GM19468 (cell line): ENCODE measurements at regions not wholly inside any gene's neighbourhood (a gene's known extent, or its start where the extent isn't known, plus 50 kb on each side); places are given as distances from the start of the nearest gene placed in this dataset.
A peak's percentile ranks its signal among the peaks of the same experiment; 100 is the strongest.

Source experiments
- ATAC-seq: cut with Tn5 transposase; IDR thresholded peaks from one replicate; pipeline ENCODE4 v1.9.1; 2021; ENCODE audit warnings: mild to moderate bottlenecking, moderate library complexity, moderate number of reproducible peaks; ENCODE audit not compliant: unreplicated experiment; ENCODE audit errors: extremely low read depth

DNA sequence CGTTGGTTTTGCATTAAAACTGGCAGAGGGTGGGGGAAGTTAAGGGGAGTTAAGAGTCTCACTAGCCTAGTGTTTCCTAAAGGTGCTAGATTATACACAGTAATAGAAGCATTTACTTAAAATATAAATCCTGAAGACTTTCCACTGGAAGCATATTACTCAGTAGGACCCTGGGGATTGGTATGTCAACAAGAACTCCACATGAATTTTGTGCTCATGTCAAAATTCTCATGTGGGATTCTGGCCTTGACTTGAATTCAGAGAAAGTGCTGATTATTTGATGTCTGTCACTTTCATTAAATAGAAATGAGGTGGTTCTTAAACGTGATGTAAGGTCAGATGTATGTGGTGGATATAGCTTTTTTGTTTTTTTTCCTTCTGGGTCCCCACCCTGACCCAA lies 997.2 kb downstream of the TUSC7 start:
- no peak for ATAC-seq

DNA sequence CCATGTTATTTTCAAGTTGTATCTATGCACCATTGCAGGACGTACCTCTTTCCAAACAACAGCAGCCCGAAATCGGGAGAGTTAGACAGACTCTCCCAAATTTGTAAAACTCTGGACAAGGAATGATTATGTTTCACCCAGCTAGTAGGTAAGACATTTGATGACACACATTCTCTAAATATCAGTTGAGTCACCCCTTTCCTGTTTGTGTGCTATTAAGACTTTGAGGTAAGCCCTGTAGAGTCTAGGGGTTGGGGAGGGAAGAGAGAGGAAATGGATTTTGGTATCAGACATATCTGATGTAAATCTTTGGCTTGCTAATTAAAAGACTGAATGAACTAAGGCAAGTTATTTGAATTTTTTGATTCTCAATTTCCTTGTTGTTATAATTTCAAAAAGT lies 999.0 kb downstream of the TUSC7 start:
- no peak for ATAC-seq

DNA sequence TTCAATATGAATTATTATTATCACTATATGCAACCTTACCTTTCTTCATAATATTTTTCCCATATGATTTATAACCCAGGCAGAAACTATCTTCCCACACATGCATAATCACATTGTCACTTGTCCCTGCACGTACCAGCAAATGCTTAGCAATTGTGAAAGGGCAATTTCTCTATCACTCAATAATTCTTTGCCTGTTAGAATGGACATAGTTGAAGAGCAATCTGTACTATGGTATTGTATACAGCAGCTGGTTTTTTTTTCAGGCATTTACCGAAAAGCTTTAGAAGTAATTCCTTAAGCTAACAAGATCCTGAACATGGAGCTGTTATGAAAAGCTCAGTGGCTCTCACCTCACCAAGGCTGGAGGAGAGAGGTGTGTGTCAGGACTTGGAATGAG lies 999.5 kb downstream of the TUSC7 start:
- no peak for ATAC-seq

DNA sequence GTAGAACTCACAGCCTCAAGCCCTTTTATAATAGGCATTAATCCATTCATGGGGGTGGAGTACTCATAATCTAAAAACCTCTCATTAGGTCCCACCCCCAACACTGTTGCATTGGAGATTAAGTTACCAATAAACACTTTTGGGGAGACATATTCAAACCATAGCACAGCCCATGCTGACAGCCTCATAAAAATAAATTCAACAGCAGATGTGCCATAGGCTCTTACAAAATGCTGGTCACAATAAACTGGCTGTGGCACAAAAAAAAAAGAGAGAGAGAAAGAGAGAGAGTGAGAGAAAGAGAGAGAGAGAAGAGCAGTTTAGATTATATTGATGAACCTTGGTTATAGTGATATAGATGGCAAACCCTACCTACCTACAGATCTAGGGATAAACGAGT lies 1000.9 kb downstream of the TUSC7 start:
- no peak for ATAC-seq

DNA sequence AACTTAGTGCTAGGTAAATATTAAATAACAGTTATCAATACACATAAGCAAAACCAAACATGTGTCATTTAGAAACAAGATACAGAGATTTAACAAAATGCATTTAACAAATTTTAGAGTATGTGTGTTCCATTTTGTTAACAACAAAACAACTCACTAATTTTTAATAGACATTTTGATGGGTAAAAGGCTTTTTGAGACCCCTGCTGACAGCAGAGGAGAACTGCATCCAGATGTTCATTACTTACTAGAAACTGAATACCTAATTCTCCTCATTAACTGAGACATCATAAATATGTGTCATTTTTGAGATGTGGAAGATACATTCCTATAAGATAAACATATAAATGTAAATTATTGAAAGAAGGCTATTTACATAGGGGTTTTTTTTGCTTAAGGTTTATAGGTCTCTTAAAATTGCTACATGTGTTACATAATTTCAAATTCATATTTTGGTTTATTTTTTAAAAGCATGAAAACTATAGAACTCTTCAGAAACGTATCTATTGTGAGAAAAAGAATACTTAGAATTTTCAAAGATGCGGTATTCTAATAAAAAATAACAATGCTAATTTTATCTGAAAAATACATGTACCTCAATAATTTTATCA lies 1009.8 kb downstream of the TUSC7 start:
- ATAC-seq: peak; percentile 38

DNA sequence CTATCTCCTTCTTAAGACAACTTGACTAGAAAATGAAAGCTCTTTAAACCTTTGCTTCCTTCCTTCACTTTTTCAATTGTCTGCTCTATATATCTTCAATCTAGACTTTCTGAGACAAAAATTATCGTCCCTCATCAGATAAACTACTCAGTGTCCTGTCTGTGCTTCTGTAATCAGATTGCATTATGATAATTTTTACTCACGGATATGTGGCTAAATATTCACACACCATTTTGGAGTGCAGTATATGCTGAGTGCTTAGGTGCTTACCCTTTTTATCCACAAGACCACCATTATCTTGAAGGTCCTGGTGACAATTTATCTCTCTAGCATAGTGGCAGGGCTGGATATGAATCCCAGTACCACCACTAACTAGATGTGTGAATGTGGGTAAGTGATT lies 1012.3 kb downstream of the TUSC7 start:
- no peak for ATAC-seq

DNA sequence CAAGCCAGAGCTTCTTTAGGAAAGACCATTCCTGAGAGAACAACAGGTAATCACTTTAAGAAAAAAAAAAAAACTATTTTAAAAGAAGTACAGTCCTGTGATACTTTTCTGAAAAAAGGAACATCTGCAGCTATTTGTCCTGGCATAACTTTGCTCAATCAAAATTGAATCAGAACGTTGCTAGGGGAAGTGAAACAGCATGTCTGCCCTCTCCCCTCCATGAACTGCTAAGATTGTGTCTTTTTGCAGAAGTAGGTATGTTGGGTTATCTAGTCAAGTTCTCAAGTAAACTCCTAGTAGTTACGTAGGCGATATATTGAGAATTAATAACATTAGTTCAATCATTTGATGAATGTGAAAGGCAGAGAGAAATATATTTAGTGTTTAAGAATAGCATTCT lies 1013.3 kb downstream of the TUSC7 start:
- peak; percentile 38 for ATAC-seq

DNA sequence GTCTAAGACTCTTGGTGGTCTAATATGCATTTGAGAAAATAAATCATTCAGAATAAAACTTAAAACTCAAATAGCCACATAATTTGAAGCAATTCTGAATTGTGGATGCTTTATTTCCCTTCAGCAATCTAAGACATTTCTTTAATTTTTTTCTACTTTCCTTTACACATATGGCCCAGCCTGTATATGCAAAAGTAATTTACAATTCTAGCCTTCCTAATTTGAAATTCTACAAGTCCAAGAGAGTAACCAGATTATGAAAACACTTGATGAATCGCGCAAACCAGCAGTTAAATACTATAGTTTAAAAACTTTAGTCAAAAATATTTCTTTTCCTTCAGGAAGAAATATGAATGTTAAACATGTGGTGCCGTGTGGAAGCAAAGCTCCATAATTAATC lies 1014.2 kb downstream of the TUSC7 start:
- no peak for ATAC-seq

DNA sequence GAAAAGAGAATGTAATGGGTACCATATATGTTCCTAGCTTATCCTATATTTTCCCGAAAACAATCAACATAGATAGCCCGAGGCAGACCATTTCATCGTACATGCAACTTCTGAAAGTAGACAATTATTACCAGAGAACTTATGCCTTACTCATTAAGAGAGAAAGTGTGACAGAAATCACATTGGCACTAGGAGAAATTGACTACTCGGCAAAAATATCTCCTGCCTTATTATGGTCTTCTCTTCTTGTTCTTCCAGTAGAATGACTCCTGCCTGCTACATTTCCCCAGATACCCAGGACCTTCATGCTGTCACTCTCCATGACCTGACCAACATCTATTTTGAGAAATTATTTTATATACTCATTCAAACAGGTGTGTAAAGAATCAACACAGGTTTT lies 1015.7 kb downstream of the TUSC7 start:
- ATAC-seq: no peak

DNA sequence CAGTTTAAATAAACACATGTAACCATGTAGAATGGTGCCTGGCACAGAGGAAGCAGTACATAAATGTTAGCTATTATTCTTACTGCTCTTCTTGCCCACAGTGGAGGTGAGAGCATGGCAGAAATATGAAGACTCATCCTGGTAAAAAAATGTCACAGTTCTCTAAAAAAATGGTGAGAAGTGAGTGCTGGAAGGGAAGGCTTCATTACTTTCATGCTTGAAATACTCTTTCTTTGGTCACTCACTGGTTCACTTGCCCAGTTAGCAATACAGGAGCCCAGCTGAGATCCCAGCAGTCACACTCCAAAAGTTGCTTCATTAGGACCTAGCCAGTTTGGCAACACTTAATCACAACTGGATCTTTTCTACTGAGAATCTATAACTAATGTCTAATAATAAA lies 1017.2 kb downstream of the TUSC7 start:
- no peak for ATAC-seq

DNA sequence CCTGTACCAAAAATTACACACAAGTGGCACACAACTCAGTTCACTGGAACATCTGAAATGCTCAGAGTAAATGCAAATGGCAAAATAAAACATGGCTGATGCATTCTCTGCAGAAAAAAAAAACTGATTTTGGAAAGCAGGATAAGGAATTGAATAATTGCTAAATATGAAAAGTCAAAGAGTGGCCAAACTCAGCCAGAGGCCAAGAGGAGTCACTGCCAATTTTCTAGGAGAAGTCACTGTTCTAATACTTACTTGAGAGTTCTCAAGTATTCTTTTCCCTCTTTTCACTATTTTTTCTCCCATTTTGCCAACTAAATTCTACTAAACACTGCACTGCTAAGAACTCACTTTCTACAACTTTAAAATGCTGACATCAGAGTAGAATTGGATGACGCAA lies 1018.6 kb downstream of the TUSC7 start:
- ATAC-seq: no peak

DNA sequence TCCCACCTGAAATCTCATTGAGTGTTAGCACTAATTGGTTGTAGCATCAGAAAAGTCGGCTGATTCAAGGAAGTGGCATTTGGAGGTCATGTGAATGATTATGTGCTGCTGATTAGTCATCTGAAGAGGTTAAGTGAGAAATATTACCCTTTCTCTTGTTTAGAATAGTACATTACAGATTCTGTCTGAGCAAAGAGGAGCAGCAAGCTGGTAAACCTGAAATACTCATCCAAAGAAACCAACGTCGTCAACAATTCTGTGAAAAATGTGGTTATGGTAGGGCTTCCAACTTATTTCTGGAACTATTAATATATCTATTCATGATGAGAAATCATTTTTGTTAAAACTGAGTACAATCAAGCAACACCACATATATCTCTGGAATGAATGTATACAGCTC lies 1024.9 kb downstream of the TUSC7 start:
- ATAC-seq: no peak

DNA sequence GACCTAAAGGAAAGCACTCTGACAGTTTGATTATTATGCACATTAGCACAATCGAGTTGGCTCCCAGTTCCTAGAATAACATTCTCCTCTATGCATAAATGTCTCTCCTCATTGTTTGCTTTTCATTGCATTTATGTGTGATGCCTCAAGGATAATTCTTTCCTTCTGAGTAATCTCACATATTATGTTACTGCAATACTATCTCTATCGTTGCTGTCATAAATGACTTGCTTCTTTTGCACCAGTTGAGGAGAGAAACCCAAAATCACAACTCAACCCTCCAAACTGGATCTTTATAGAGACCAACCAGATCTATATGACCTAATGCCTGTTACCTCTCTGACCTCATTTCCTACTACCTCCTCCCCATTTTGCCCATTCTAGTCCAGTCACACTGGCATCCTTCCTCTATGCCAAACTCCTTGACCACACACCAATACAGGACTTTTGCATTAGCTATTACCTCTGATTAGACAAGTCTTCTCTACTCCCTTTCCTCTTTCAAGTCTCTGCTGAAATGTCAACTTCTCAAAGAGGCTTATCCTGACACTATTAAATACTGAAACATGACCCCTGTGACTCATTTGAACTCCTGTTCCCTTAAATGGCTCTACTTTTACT lies 1026.0 kb downstream of the TUSC7 start:
- no peak for ATAC-seq

DNA sequence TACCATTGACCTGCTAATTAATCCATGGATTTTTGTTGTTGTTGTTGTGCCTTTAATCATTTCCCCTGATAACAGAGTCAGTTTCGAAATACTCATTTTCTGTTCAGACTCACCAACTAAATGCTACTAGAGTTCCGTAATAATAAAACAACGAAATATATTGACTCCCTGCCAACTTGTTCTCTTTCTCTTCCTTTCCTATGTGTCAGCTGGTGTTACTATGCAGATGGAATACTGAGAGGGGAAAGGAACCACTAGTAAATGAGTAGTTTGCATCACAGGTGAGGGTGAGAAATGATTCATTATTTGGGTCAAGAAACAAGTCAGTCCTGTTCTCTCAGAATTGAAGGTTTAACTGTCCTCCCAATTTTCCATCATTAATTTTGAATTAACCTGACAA lies 1027.3 kb downstream of the TUSC7 start:
- ATAC-seq: no peak

DNA sequence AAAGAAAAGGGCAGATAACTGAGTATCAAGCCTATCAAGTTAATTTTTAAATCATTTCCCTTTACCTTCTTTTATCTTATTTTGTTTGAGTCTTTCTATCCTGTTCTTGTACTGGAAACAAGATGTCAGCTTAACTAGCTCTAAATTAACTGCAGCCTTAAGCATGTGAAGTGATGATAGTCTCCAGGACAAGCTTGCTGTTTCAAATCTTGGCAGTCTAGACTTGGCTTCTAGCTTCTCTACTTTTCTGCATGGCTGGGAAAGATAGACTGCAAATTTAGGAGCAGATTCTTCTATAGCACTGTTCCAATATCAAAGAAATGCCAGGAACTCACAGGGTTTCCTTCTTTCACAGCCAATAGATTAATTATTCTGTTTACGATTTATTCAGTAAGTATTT lies 1034.4 kb downstream of the TUSC7 start:
- ATAC-seq: no peak

DNA sequence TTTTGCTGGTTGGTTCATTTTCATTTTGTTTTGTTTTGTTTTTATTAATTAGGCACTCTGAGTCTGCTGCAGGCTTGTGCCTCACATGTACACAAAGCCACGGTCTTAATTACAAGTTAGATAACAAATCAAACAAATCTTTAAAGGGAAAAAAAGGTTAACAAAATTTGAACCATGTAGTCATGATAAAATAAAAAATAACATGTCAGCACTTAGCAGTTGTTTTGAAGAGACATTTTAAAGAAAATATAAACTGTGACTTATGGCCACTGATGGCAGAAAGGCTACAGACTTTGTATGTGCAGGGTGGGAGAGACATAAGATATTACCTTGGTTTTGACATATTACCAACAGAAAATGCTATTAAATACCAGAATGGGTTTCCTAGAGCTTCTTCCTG lies 1035.4 kb downstream of the TUSC7 start:
- ATAC-seq: no peak

DNA sequence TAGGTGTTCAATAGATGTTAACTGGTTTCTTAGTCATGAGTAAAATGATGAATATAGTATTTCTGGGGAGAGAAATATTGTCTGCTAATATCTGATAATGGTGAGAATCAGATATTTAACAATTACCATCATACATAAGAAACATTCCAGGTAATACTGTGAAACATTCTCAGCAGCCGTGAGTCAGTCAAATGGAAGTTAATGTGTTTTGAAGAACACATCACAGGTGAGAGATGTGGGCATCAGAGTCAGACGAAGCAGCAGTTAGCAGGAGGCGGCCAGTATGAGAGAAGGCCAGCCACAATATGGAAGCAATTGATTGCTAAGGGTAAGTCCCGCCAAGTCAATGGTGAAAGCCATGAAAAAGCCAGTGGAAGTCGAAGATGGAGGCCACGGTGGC lies 1035.9 kb downstream of the TUSC7 start:
- ATAC-seq: no peak

DNA sequence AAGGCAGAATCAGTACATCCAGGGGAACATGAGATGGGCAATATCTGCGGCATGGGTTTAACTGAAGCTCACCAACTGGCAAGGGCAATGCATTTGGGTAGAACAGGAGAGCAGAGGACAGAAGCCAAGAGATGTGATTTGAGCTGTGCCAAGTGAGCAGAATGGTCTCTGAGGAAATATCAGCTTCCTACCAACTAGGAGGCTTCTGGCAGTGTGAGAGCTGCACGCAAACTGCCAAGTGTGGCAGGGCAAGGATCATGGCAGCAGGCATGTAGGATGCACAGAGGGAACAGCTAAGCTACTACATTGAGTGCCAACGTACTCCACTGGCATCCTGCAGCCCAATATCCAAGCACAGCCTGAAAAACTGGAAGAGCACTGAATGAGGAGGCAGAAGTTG lies 1036.5 kb downstream of the TUSC7 start:
- ATAC-seq: no peak

DNA sequence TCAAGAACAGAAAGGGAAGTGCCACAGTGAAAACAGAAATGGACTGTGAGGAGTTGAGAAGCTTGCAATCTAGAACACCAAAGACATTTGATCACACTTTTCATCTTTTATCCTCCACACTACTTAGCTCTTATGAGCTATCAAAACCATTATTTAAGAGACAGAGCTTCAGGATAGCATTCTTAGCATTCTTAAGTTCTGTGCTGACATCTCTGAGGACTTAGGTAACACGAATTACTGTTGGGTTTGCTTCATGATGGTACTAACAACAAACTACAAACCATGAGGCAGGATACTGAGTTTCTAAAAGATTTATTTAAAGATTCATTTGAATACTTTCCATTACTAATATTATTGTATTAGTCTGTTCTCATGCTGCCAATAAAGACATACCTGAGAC lies 1038.6 kb downstream of the TUSC7 start:
- no peak for ATAC-seq

DNA sequence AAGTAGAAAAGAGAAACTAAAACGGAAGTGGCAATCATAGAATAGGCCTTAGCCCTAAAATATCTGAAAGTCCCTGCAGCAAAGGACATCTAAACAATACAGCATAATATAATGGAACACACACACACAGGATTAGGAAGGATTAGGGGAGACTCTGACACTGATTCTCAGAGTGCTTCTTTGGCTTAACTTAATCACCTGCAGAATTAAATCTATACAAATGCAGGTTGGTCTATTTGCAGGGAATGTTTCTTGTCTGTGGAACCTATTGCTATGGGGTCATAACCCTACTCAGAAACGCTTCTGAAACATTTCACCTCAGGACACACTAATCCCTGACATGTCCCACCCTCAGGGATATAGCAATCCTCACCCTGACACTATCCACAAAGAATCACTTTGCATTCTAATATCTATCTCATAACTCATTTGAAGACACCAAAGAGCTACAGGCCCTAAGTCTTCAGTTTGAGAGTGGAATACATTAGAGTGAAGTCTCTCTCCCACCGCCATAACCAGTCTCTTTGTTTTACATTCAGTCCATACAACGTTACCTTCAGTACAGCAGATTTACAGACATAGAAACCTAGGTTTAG lies 1041.2 kb downstream of the TUSC7 start:
- ATAC-seq: no peak

DNA sequence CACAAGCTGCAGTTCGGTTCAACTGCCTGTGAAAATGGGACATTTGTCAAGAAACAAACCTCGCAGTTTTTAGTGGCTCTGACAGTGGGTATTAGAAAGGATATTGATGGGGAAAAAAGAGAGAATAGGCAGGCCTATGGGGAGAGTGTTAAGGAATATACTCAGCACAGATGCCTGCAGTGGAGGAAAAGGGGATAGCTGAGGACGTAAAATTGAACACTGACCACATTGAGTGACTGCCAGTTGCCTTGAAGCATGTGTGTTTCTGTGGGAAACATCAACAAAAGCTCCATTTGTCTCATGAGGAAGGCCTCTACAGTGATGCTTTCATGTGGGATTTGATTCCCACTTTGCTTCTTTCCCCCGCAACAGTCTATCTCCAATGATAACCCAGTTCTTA lies 1042.1 kb downstream of the TUSC7 start:
- ATAC-seq: no peak
